GM10266 (cell line): ENCODE measurements at regions not wholly inside any gene's neighbourhood (a gene's known extent, or its start where the extent isn't known, plus 50 kb on each side); places are given as distances from the start of the nearest gene placed in this dataset.
A peak's percentile ranks its signal among the peaks of the same experiment; 100 is the strongest.

Experiments used
- DNase-seq: peaks from one replicate; pipeline ENCODE4 v3.0.0; 2012; ENCODE audit errors: extremely low spot score
- TF ChIP-seq, protein P1 (sequence below): IDR thresholded peaks from 2 replicates; pipeline ENCODE4 v1.5.1; 2012; ENCODE audit warnings: mild to moderate bottlenecking, low read depth; ENCODE audit not compliant: control insufficient read depth, insufficient read depth; ENCODE audit errors: missing control alignments

DNA sequence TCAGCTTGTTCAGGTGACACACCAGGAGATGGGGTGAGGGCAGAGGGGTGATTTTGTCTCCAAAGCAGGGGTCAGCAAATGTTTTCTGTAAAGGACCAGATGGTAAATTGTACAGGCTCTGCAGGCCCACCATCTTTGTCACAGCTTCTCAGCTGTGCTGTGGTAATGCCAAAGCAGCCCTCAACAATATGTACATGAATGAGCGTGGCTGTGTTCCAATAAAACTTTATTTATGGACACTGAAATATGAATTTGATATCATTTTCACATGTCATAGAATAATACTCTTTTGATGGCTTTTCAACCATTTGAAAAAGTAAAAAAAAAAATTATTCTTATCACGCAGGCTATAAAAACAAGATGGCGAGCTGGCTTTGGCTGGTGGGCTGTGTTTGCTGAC lies 206.4 kb upstream of the RPL38 start:
- no peak for DNase-seq
- TF ChIP-seq, protein P1, sequence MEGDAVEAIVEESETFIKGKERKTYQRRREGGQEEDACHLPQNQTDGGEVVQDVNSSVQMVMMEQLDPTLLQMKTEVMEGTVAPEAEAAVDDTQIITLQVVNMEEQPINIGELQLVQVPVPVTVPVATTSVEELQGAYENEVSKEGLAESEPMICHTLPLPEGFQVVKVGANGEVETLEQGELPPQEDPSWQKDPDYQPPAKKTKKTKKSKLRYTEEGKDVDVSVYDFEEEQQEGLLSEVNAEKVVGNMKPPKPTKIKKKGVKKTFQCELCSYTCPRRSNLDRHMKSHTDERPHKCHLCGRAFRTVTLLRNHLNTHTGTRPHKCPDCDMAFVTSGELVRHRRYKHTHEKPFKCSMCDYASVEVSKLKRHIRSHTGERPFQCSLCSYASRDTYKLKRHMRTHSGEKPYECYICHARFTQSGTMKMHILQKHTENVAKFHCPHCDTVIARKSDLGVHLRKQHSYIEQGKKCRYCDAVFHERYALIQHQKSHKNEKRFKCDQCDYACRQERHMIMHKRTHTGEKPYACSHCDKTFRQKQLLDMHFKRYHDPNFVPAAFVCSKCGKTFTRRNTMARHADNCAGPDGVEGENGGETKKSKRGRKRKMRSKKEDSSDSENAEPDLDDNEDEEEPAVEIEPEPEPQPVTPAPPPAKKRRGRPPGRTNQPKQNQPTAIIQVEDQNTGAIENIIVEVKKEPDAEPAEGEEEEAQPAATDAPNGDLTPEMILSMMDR: no peak

DNA sequence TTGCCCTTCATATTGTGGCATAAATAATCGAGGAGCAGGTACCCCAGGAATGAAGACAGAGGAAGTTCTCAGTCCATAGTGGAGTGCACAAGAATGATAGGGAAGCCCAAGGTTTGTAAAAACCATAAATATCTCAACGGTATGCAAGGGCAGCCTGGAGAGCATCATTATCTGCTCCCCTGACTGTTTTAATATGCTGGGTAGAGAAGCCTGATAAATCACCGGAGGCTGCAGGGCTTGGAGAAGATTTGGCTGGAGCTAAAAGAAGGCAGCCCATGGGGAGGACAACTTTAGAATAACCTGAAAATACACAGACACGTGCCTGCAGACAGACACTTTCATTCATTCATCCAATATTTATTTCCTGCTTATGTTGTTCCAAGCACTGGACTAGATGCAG lies 205.2 kb upstream of the RPL38 start:
- DNase-seq: no peak
- TF ChIP-seq, protein P1: no peak

DNA sequence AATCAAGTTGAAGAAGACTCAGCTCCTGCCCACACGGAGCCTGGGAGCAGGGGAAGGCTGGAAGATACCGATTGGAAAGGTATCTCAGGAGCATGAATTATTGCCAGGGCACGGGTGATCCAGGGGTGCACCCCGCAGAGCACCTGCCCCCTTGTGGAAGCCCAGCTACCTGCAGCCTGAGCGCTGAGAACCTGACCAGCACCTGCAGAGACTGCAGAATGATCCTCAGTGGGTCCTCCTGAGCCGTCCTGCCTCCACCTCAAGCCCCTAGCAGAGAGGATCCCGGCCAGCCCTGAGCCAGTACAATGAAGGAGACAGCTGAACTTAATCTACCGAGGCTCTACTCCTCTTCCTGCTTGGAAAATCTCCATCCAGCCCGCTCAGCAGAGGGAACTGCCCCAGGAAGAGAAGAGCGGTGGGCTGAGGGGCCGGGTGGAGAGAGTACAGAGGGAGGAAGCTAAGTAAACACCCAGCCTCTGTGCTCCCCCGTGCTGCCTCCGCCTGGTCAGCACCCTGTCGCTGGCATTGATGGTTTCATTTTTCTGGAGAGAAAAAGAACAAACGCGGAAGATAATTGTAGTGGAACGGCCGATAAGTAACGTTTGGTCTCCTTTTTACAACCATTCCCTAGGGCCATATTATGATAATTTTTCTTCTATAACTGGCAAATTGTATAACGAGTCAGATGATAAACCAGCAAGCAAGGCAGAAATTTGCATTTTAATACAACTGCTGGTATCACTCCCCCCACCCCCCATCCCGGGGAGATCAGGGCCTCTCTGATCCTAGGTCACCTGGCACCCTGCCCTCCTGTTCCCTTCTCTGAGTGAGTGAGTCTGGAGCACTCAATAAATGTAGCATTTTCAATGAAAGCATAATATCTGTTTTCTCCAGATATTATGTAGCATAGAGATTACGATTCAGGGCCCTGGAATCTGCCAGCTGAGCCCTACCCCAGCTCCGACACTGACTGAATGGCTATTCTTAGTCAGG lies 204.5 kb upstream of the RPL38 start:
- DNase-seq: peak; percentile 71
- TF ChIP-seq, protein P1: peak; percentile 73

DNA sequence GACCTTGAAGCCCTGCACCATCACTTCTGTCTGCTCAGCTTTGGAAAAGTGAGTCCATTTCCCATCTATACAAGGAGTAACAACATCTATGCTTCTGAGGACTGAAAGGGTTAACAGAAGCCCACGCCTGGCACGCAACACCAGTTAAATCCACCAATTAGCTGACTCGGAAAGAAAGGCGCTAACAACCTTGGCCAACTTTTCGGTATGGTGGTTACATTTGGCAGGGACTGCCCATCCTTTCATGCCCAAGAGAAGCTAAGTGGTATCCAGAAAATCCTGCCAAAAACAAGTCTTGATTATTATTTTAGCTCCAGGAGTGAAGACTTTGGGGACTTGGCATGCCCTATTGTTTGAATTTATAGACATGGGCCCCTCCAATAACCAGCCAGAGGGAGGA lies 202.3 kb upstream of the RPL38 start:
- no peak for DNase-seq
- TF ChIP-seq, protein P1: no peak

DNA sequence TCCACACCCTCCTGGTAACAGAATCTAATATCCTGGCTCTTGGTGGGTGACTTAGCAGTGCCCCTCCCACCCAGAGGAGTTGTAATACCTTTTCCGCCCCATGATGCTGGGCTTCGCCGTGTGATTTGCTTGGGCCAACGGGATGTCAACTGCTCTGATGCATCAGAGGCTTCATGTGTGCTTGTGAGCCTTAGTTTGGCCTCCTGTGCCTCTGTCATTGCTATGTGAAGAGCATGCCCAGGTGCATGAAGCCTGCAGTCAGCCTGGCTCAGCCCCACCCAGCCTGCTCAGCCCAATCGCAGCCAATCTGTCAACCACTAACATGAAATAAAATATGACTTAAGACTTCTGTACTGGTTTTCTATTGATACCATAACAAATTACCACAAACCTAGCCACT lies 201.2 kb upstream of the RPL38 start:
- TF ChIP-seq, protein P1: no peak
- DNase-seq: no peak

DNA sequence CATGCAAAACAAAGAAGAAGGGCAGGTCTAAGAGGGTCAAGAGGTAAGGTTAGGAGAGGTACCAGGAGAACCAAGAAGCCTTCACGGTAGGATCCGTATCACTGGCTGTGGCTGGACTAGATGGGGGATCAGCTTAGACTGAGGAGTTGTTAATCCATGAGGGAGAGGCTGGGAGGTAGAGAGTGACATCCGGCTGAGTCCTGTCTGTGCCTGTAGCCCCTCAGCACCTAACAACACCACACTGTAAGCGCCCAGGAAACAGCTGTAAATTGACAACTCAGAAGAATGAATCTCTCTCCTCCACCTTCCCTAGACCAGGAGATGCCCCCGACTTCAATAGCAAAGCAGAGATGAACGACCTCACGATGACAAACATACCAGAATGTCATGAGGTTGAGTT lies 199.4 kb upstream of the RPL38 start:
- TF ChIP-seq, protein P1: no peak

DNA sequence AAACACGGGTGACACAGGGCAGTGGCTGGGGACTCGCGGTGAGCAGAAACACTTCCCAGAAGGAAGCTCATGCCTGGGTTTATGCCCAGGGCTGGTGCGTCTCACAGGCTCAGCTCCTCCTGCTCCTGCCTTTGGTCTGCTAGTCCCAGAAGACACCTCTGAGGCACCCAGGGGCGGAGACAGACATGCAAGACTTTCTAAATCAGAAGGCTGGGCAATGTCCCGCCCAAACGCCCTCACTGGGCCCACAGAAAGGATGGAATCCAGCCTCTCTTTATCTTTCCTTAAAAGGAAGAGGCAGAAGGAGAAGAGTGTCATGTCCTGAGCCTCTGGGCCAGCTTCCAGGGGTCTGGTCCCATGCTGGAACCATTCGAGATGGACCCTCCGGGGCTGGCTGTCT lies 197.7 kb upstream of the RPL38 start:
- no peak for DNase-seq
- TF ChIP-seq, protein P1: no peak

More for the DNA sequence above, 199.4 kb upstream of the RPL38 start:
- no peak for DNase-seq
